Left ventricle myocardium superior (tissue), 1 donor: ENCODE measurements at regions not wholly inside any gene's neighbourhood (a gene's known extent, or its start where the extent isn't known, plus 50 kb on each side); places are given as distances from the start of the nearest gene placed in this dataset.
"Not testable (repeated sequence)": the region's sequence is repeated elsewhere in the genome, so short reads cannot be mapped to it uniquely, and the experiment has no call there.

ENCODE experiments used
- ATAC-seq: fragments of 200-7000 bp; cut with Tn5 transposase; one replicate; pipeline ENCODE4 v1.9.1; 2020; ENCODE audit warnings: mild to moderate bottlenecking, moderate library complexity
- DNase-seq: peaks from one replicate; pipeline ENCODE4 v3.0.0-alpha.2; 2020
- intact Hi-C: fragments of 100-400 bp; cut with micrococcal nuclease; formaldehyde crosslinking; loops from one replicate; pipeline ENCODE4 v1.11.0; 2022
- donor health status: DM: no; HTN: yes; CAD: no; lungs with severe emphysema.

- DNase-seq (no peak), ATAC-seq (no peak)
- intact Hi-C loops, result no loop called here
Measured at GRCh38 chr2:82023710-82024109, 1719.2 kb upstream of the LRRTM1 start.

- DNase-seq, result no peak
- ATAC-seq, result no peak
- intact Hi-C loops, result no loop called here
Measured at GRCh38 chr2:82013641-82014040, 1709.1 kb upstream of the LRRTM1 start.

GRCh38 chr2:82007071-82007664 lies 1702.6 kb upstream of the LRRTM1 start:
- DNase-seq (no peak), ATAC-seq (no peak)
- intact Hi-C loops, result no loop called here

- DNase-seq, intact Hi-C loops, ATAC-seq: not testable (repeated sequence)
Measured at GRCh38 chr2:82005889-82006288, 1701.3 kb upstream of the LRRTM1 start.

GRCh38 chr2:82001614-82002013 lies 1697.1 kb upstream of the LRRTM1 start:
- intact Hi-C loops, result no loop called here
- DNase-seq, result no peak
- ATAC-seq, result no peak

GRCh38 chr2:82000606-82001005 lies 1696.1 kb upstream of the LRRTM1 start:
- no peak for DNase-seq
- no peak for ATAC-seq
- intact Hi-C loops, result no loop called here

- intact Hi-C loops, result no loop called here
- no peak for DNase-seq
Measured at GRCh38 chr2:81996332-81996731, 1691.8 kb upstream of the LRRTM1 start.

GRCh38 chr2:81991282-81991681 lies 1686.7 kb upstream of the LRRTM1 start:
- intact Hi-C loops, result no loop called here
- DNase-seq (no peak), ATAC-seq (no peak)

More at GRCh38 chr2:81996332-81996731, 1691.8 kb upstream of the LRRTM1 start:
- no peak for ATAC-seq

- DNase-seq (no peak), ATAC-seq (no peak)
- intact Hi-C loops, result no loop called here
Measured at GRCh38 chr2:81987370-81987769, 1682.8 kb upstream of the LRRTM1 start.

- DNase-seq (no peak), ATAC-seq (no peak)
- intact Hi-C loops, result no loop called here
Measured at GRCh38 chr2:81984969-81985637, 1680.6 kb upstream of the LRRTM1 start.

GRCh38 chr2:81981585-81981984 lies 1677.0 kb upstream of the LRRTM1 start:
- intact Hi-C loops, result no loop called here
- no peak for ATAC-seq
- DNase-seq, result no peak

GRCh38 chr2:81979086-81979485 lies 1674.5 kb upstream of the LRRTM1 start:
- intact Hi-C loops, result no loop called here
- DNase-seq (no peak), ATAC-seq (no peak)

- intact Hi-C loops, result no loop called here
- no peak for ATAC-seq
- no peak for DNase-seq
Measured at GRCh38 chr2:81976998-81977397, 1672.4 kb upstream of the LRRTM1 start.

GRCh38 chr2:81974216-81974615 lies 1669.7 kb upstream of the LRRTM1 start:
- no peak for ATAC-seq
- intact Hi-C loops, result no loop called here

GRCh38 chr2:81942876-81943275 lies 1638.3 kb upstream of the LRRTM1 start:
- DNase-seq (no peak), ATAC-seq (no peak)
- intact Hi-C loops, result no loop called here

More at GRCh38 chr2:81974216-81974615, 1669.7 kb upstream of the LRRTM1 start:
- no peak for DNase-seq

- intact Hi-C loops, result no loop called here
- ATAC-seq, result no peak
- no peak for DNase-seq
Measured at GRCh38 chr2:81942136-81942680, 1637.7 kb upstream of the LRRTM1 start.

- intact Hi-C loops, result no loop called here
- DNase-seq (no peak), ATAC-seq (no peak)
Measured at GRCh38 chr2:81940266-81940955, 1635.9 kb upstream of the LRRTM1 start.

GRCh38 chr2:81937944-81938343 lies 1633.4 kb upstream of the LRRTM1 start:
- ATAC-seq (no peak), DNase-seq (no peak)
- intact Hi-C loops, result no loop called here

GRCh38 chr2:81903534-81903933 lies 1599.0 kb upstream of the LRRTM1 start:
- DNase-seq (no peak), ATAC-seq (no peak)
- intact Hi-C loops, result no loop called here

GRCh38 chr2:81901017-81901416 lies 1596.5 kb upstream of the LRRTM1 start:
- intact Hi-C loops, result no loop called here
- DNase-seq (no peak), ATAC-seq (no peak)
